Liver (tissue), 8 donors: ENCODE measurements at regions not wholly inside any gene's neighbourhood (a gene's known extent, or its start where the extent isn't known, plus 50 kb on each side); places are given as distances from the start of the nearest gene placed in this dataset.

ENCODE experiments used
- DNase-seq: peaks from one replicate; pipeline ENCODE4 v3.0.0-alpha.2; 2017; ENCODE audit warnings: low spot score
- H3K27ac ChIP-seq, 2 donors: one replicate each; pipeline ENCODE4 v1.7.0; 2013; ENCODE audit warnings: inconsistent platforms in 2 of 2, low read length in 2 of 2, control low read depth in 1 of 2, low read depth in 1 of 2, mild to moderate bottlenecking in 1 of 2
- H3K27me3 ChIP-seq, 4 donors: one replicate each; pipeline versions ENCODE4 v1.6.1 to v1.7.0; 2013; ENCODE audit warnings: low read length in 3 of 4, inconsistent platforms in 1 of 4, mild to moderate bottlenecking in 1 of 4, moderate library complexity in 1 of 4; ENCODE audit not compliant: control insufficient read depth in 4 of 4, insufficient read depth in 4 of 4
- H3K36me3 ChIP-seq, 4 donors: one replicate each; pipeline versions ENCODE4 v1.6.1 to v1.7.0; 2013; ENCODE audit warnings: low read length in 3 of 4, mild to moderate bottlenecking in 3 of 4, low read depth in 1 of 4, moderate library complexity in 1 of 4; ENCODE audit not compliant: control insufficient read depth in 4 of 4, insufficient read depth in 3 of 4
- H3K4me1 ChIP-seq, 4 donors: one replicate each; pipeline versions ENCODE4 v1.6.1 to v1.7.0; 2013; ENCODE audit warnings: low read length in 3 of 4, mild to moderate bottlenecking in 3 of 4, moderate library complexity in 1 of 4; ENCODE audit not compliant: control insufficient read depth in 4 of 4, insufficient read depth in 4 of 4
- H3K4me3 ChIP-seq, 3 donors: one replicate each; pipeline versions ENCODE4 v1.6.1 to v1.7.0; 2013; ENCODE audit warnings: low read length in 3 of 3, control low read depth in 1 of 3, low read depth in 1 of 3, mild to moderate bottlenecking in 1 of 3
- H3K9ac ChIP-seq, 2 donors: one replicate each; pipeline ENCODE4 v1.7.0; 2013; ENCODE audit warnings: low read length in 2 of 2, mild to moderate bottlenecking in 2 of 2, moderate library complexity in 2 of 2, control low read depth in 1 of 2, low read depth in 1 of 2
- H3K9me3 ChIP-seq, 4 donors: one replicate each; pipeline versions ENCODE4 v1.6.1 to v1.7.0; 2013; ENCODE audit warnings: low read length in 3 of 4; ENCODE audit not compliant: control insufficient read depth in 4 of 4
- ATF3 ChIP-seq: IDR thresholded peaks from 2 replicates; pipeline ENCODE4 v1.6.1; 2016; ENCODE audit warnings: antibody characterized with exemption
- CTCF ChIP-seq: fragments of 150-350 bp; IDR thresholded peaks from 2 replicates; pipeline ENCODE4 v1.5.1; 2017; ENCODE audit warnings: improper control_type of control experiment, low read depth, low read length; ENCODE audit not compliant: missing input control
- EGR1 ChIP-seq, 2 donors: IDR thresholded peaks; 2 replicates each; pipeline ENCODE4 v1.6.1; 2016 to 2018; ENCODE audit warnings: antibody characterized with exemption in 2 of 2, low read depth in 2 of 2
- FOXA1 ChIP-seq: IDR thresholded peaks from 2 replicates; pipeline ENCODE4 v1.6.1; 2016; ENCODE audit warnings: antibody characterized with exemption
- GABPA ChIP-seq, 2 donors: IDR thresholded peaks in 1 of 2; conservative IDR thresholded peaks in 1 of 2; 2 replicates each; pipeline ENCODE4 v1.6.1; 2016; ENCODE audit warnings: antibody characterized with exemption in 2 of 2, mild to moderate bottlenecking in 1 of 2, moderate library complexity in 1 of 2
- HNF4A ChIP-seq, 2 donors: conservative IDR thresholded peaks; 2 replicates each; pipeline ENCODE4 v1.6.1; 2016; ENCODE audit warnings: antibody characterized with exemption in 2 of 2, mild to moderate bottlenecking in 2 of 2
- JUND ChIP-seq, 2 donors: IDR thresholded peaks; 2 replicates each; pipeline ENCODE4 v1.6.1; 2016; ENCODE audit warnings: antibody characterized with exemption in 2 of 2
- MAX ChIP-seq: IDR thresholded peaks from 2 replicates; pipeline ENCODE4 v1.6.1; 2016; ENCODE audit warnings: antibody characterized with exemption
- NR2F2 ChIP-seq: IDR thresholded peaks from 2 replicates; pipeline ENCODE4 v1.6.1; 2016; ENCODE audit warnings: antibody characterized with exemption
- RAD21 ChIP-seq, 2 donors: IDR thresholded peaks; 2 replicates each; pipeline ENCODE4 v1.6.1; 2016; ENCODE audit warnings: antibody characterized with exemption in 2 of 2, mild to moderate bottlenecking in 2 of 2
- RXRA ChIP-seq, 2 donors: IDR thresholded peaks; 2 replicates each; pipeline ENCODE4 v1.6.1; 2017 to 2018; ENCODE audit warnings: antibody characterized with exemption in 2 of 2, mild to moderate bottlenecking in 1 of 2
- SP1 ChIP-seq: IDR thresholded peaks from 2 replicates; pipeline ENCODE4 v1.6.1; 2018; ENCODE audit warnings: antibody characterized with exemption, mild to moderate bottlenecking
- ZBTB33 ChIP-seq: IDR thresholded peaks from 2 replicates; pipeline ENCODE4 v1.6.1; 2016; ENCODE audit warnings: antibody characterized with exemption
- WGBS: extraction: QIAGEN DNeasy Blood & Tissue Kit; methylation state at CpG from one replicate; pipeline ENCODE4 v1.1.7; 2013; 5-methylcytosine and 5-hydroxymethylcytosine counted together
- donor health status: healthy.
- donor health status: healthy.
- donor health status: healthy.
- donor health status: healthy.
- donor health status: healthy.

- Histone ChIP-seq H3K27ac (no peak overlapping the region), H3K27me3 (no peaks in the 10 kb centered on the region), H3K9ac (no peak overlapping the region), H3K36me3 (no peaks in the 10 kb centered on the region), H3K4me3 (no peak overlapping the region), H3K9me3 (peaks cover 0 to 2% (median 0%) of the 10 kb centered on the region in 4 donors), H3K4me1 (no peaks in the 10 kb centered on the region)
- no peak for DNase-seq
- WGBS, result 56% methylated on average over 5 of the region's 5 CpGs
- TF ChIP-seq SP1 (no peak), FOXA1 (no peak), GABPA (IDR thresholded peaks at IDR 0.05 in 1 of 2, conservative IDR thresholded peaks at IDR 0.05 in 1 of 2) (no peak), EGR1 (IDR thresholded peaks at IDR 0.05; ENCODE audit: low read depth in 2 of 2) (no peak), RAD21 (IDR thresholded peaks at IDR 0.05) (no peak), CTCF (no peak), ATF3 (no peak), JUND (IDR thresholded peaks at IDR 0.05) (no peak), ZBTB33 (no peak), HNF4A (conservative IDR thresholded peaks at IDR 0.05) (no peak)
Measured at GRCh38 chr1:170247751-170248521, 102.2 kb downstream of the NTMT2 start.

GRCh38 chr1:170250531-170251276 is 104.9 kb downstream of the NTMT2 start:
- no peak overlapping the region for H3K27ac ChIP-seq
- WGBS, result 95% methylated on average over 28 of the region's 28 CpGs

More at GRCh38 chr1:170250531-170251276, 104.9 kb downstream of the NTMT2 start:
- H3K27me3 ChIP-seq, result no peaks in the 10 kb centered on the region
- H3K9me3 ChIP-seq, result peaks cover 0 to 2% (median 0%) of the 10 kb centered on the region in 4 donors
- DNase-seq, result no peak
- H3K36me3 ChIP-seq, result no peaks in the 10 kb centered on the region
- TF ChIP-seq ZBTB33 (no peak), FOXA1 (no peak), GABPA (IDR thresholded peaks at IDR 0.05 in 1 of 2, conservative IDR thresholded peaks at IDR 0.05 in 1 of 2) (no peak), JUND (IDR thresholded peaks at IDR 0.05) (no peak), SP1 (no peak), MAX (no peak), RXRA (IDR thresholded peaks at IDR 0.05) (no peak), NR2F2 (no peak)
- no peak overlapping the region for H3K9ac ChIP-seq
- H3K4me1 ChIP-seq, result no peaks in the 10 kb centered on the region
- H3K4me3 ChIP-seq, result no peak overlapping the region
